Cardiac muscle cell (in vitro differentiated cells and primary cell): ENCODE measurements at regions not wholly inside any gene's neighbourhood (a gene's known extent, or its start where the extent isn't known, plus 50 kb on each side); places are given as distances from the start of the nearest gene placed in this dataset.

Experiments
- DNase-seq, 2 donors: peaks; one replicate each; pipeline versions ENCODE4 v3.0.0 to v3.0.0-alpha.2; 2010 to 2017; ENCODE audit warnings: low read depth in 1 of 2, low spot score in 1 of 2
- H3K27ac ChIP-seq: fragments of 200-600 bp; sonication (generic); 2 replicates; pipeline ENCODE4 v1.5.1; 2016
- H3K27me3 ChIP-seq: fragments of 200-600 bp; sonication (generic); 2 replicates; pipeline ENCODE4 v1.6.0; 2016; ENCODE audit warnings: control low read depth
- H3K36me3 ChIP-seq: fragments of 200-600 bp; sonication (generic); 2 replicates; pipeline ENCODE4 v1.5.1; 2016; ENCODE audit warnings: control low read depth
- H3K4me1 ChIP-seq: fragments of 200-600 bp; sonication (generic); 2 replicates; pipeline ENCODE4 v1.8.1; 2017; ENCODE audit warnings: low read depth, mild to moderate bottlenecking, mixed run types
- H3K4me3 ChIP-seq: fragments of 200-600 bp; sonication (generic); 2 replicates; pipeline ENCODE4 v1.5.1; 2016; ENCODE audit warnings: mild to moderate bottlenecking
- H3K9me3 ChIP-seq: fragments of 200-600 bp; sonication (generic); 2 replicates; pipeline ENCODE4 v1.5.1; 2017; ENCODE audit warnings: low read depth, mild to moderate bottlenecking, control low read depth
- TF ChIP-seq, protein P1 (sequence below): IDR thresholded peaks from 2 replicates; pipeline ENCODE4 v1.5.1; 2012; ENCODE audit warnings: low read depth, mild to moderate bottlenecking, low read length

DNA sequence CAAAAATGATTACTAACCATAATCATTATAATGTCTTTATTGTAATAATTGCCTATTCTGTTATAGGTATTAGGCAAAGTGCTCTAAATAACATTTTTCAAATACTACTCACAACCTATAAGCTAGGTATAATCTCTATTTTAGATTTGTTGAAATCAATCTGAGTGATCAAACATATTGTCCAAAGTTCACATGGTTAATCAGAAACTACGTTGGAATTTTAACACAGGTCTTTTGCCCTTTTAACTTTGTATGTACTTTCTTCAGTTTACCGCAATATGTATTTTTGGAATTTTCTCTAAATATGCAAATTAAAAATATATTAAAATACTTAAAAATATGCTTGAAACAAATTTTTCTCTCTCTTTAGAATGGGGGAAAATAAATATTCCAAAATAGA lies 1563.2 kb downstream of the KCNT2 start:
- TF ChIP-seq, protein P1, sequence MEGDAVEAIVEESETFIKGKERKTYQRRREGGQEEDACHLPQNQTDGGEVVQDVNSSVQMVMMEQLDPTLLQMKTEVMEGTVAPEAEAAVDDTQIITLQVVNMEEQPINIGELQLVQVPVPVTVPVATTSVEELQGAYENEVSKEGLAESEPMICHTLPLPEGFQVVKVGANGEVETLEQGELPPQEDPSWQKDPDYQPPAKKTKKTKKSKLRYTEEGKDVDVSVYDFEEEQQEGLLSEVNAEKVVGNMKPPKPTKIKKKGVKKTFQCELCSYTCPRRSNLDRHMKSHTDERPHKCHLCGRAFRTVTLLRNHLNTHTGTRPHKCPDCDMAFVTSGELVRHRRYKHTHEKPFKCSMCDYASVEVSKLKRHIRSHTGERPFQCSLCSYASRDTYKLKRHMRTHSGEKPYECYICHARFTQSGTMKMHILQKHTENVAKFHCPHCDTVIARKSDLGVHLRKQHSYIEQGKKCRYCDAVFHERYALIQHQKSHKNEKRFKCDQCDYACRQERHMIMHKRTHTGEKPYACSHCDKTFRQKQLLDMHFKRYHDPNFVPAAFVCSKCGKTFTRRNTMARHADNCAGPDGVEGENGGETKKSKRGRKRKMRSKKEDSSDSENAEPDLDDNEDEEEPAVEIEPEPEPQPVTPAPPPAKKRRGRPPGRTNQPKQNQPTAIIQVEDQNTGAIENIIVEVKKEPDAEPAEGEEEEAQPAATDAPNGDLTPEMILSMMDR, result no peak
- no peak for DNase-seq
- Histone ChIP-seq H3K27me3 (no peaks in the 10 kb centered on the region), H3K4me1 (no peaks in the 10 kb centered on the region), H3K9me3 (peaks cover 2% of the 10 kb centered on the region), H3K4me3 (no peak overlapping the region), H3K27ac (no peak overlapping the region), H3K36me3 (no peaks in the 10 kb centered on the region)

DNA sequence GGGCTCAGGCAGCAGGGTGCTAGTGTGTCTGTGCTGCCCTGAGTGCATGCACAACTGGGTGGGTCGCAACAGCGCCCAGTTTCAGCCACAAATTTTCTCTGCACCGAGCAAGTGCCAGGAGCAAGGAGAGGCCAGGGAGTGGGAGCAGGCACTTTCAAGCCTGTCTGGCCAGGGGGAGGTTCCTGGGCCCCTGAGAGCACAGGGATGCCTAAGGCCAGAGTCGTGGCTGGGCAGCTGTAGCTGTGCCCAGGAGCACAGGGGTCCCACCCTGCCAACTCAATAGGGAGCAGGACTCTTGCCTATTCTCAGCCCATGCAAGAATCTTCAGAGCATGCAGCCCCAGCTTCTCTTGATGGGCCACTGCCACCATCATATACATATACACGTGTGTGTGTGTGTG lies 1577.4 kb downstream of the KCNT2 start:
- TF ChIP-seq, protein P1, result no peak
- Histone ChIP-seq H3K4me3 (no peak overlapping the region), H3K27ac (no peak overlapping the region), H3K4me1 (no peaks in the 10 kb centered on the region), H3K9me3 (no peaks in the 10 kb centered on the region), H3K27me3 (no peaks in the 10 kb centered on the region), H3K36me3 (no peaks in the 10 kb centered on the region)
- no peak for DNase-seq

DNA sequence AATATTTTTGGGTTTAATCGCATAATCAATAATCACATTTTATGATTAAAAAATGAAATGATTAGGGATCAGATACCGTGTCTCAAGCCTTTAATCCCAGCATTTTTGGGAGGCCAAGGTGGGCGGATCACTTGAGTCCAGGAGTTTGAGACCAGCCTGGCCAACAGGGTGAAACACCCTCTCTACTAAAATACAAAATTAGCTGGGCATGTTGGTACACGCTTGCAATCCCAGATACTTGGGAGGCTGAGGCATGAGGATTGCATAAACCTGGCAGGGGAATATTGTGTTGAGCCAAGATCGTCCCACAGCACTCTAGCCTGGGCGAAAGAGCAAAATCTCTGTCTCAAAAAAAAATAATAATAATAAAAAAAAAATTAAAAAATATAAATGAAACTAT lies 1581.4 kb downstream of the KCNT2 start:
- Histone ChIP-seq H3K27ac (no peak overlapping the region), H3K27me3 (no peaks in the 10 kb centered on the region), H3K9me3 (no peaks in the 10 kb centered on the region), H3K4me1 (no peaks in the 10 kb centered on the region), H3K4me3 (no peak overlapping the region), H3K36me3 (no peaks in the 10 kb centered on the region)
- DNase-seq, result no peak
- TF ChIP-seq, protein P1, result no peak

DNA sequence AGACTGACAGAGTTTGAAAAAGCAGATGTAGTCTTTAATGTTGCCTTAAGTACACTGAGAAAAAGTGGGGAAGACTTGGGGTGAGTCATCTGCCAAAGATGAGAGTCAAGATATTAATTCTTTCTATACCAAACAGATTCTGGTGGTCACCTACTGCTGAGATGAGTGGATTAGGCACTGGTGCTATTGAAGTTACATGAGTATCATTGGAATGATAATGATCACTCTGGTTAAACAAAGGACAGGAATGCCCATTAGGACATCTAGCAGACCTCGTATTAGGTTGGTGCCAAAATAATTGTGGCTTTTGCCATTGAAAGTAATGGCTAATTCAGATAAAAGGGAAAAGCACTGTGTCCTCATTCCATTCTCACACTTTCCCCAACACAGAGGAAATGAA lies 1588.9 kb downstream of the KCNT2 start:
- no peaks in the 10 kb centered on the region for H3K36me3 ChIP-seq
- no peaks in the 10 kb centered on the region for H3K4me1 ChIP-seq
- no peaks in the 10 kb centered on the region for H3K9me3 ChIP-seq
- TF ChIP-seq, protein P1, result no peak
- no peak overlapping the region for H3K4me3 ChIP-seq
- no peaks in the 10 kb centered on the region for H3K27me3 ChIP-seq
- no peak overlapping the region for H3K27ac ChIP-seq
- no peak for DNase-seq

DNA sequence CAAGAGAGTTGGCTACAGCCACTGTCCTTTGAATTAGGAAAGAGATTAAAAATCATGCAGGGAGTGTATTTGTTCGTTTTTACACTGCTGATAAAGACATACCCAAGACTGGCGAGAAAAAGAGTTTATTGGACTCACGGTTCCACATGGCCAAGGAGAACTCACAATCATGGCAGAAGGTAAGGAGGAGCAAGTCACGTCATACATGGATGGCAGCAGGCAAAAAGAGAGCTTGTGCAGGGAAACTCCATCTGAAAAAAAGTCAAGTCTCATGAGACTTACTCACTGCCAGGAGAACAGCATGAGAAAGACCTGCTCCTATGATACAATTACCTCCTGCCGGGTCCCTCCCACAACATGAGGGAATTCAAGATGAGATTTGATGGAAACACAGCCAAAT lies 1595.2 kb downstream of the KCNT2 start:
- TF ChIP-seq, protein P1, result no peak
- no peak overlapping the region for H3K4me3 ChIP-seq
- no peaks in the 10 kb centered on the region for H3K27me3 ChIP-seq
- DNase-seq, result no peak
- no peaks in the 10 kb centered on the region for H3K9me3 ChIP-seq
- no peaks in the 10 kb centered on the region for H3K4me1 ChIP-seq
- no peak overlapping the region for H3K27ac ChIP-seq
- H3K36me3 ChIP-seq, result no peaks in the 10 kb centered on the region

DNA sequence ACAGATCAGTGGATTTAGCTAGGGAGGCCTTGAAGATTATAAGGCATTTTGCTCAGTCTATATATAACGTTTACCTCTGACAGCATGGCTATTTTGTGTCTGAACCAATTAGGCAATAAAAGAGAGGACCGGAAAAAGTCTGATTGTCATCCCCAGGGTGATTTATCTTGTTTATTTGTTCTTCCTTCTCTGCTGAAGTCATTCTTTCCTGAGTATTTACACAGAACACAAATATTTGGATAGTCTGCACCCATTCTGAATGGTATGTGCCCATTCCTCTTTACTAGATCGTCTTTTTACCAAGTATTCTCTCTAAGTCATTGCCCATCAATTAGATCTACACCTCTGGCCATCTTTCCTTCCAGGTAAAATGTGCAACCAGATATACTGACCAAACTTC lies 1602.9 kb downstream of the KCNT2 start:
- no peaks in the 10 kb centered on the region for H3K36me3 ChIP-seq
- no peaks in the 10 kb centered on the region for H3K4me1 ChIP-seq
- no peak overlapping the region for H3K27ac ChIP-seq
- TF ChIP-seq, protein P1, result no peak
- H3K27me3 ChIP-seq, result no peaks in the 10 kb centered on the region
- H3K4me3 ChIP-seq, result no peak overlapping the region
- DNase-seq, result no peak
- no peaks in the 10 kb centered on the region for H3K9me3 ChIP-seq
